ENCODE measurements at regions not wholly inside any gene's neighbourhood (a gene's known extent, or its start where the extent isn't known, plus 50 kb on each side); places are given as distances from the start of the nearest gene placed in this dataset.

- no peak for TF ChIP-seq CTCF (IDR thresholded peaks at IDR 0.05)
- ATAC-seq (no peak), DNase-seq (no peak)
- intact Hi-C loops (cut with DNase I, micrococcal nuclease), result no loop called here
- H3K4me1 ChIP-seq (ENCODE audit: low read depth), result no peaks in the 10 kb centered on the region
- H3K36me3 ChIP-seq (ENCODE audit: low read depth), result no peaks in the 10 kb centered on the region
- H3K4me3 ChIP-seq, result no peak overlapping the region
- no peaks in the 10 kb centered on the region for H3K9me3 ChIP-seq
Observed at GRCh38 chr9:21605489-21605931, 123.4 kb upstream of the IFNE start.

GRCh38 chr9:21607576-21607975 lies 125.5 kb upstream of the IFNE start:
- Histone ChIP-seq H3K4me3 (no peak overlapping the region), H3K9me3 (no peaks in the 10 kb centered on the region), H3K4me1 (ENCODE audit: low read depth) (no peaks in the 10 kb centered on the region), H3K36me3 (ENCODE audit: low read depth) (no peaks in the 10 kb centered on the region)
- intact Hi-C loops (cut with DNase I, micrococcal nuclease), result no loop called here
- TF ChIP-seq CTCF (IDR thresholded peaks at IDR 0.05), result no peak
- DNase-seq (no peak), ATAC-seq (no peak)

GRCh38 chr9:21608200-21608599 lies 126.1 kb upstream of the IFNE start:
- intact Hi-C loops (cut with DNase I, micrococcal nuclease), result no loop called here
- no peak for ATAC-seq
- no peak overlapping the region for H3K4me3 ChIP-seq
- no peaks in the 10 kb centered on the region for H3K4me1 ChIP-seq (ENCODE audit: low read depth)
- TF ChIP-seq CTCF (IDR thresholded peaks at IDR 0.05), result no peak
- no peaks in the 10 kb centered on the region for H3K9me3 ChIP-seq
- DNase-seq, result no peak
- no peaks in the 10 kb centered on the region for H3K36me3 ChIP-seq (ENCODE audit: low read depth)

- no peak for ATAC-seq
- intact Hi-C loops (cut with DNase I, micrococcal nuclease), result no loop called here
Observed at GRCh38 chr9:21609506-21609905, 127.4 kb upstream of the IFNE start.

GRCh38 chr9:21611891-21612290 lies 129.8 kb upstream of the IFNE start:
- Histone ChIP-seq H3K36me3 (ENCODE audit: low read depth) (no peaks in the 10 kb centered on the region), H3K9me3 (no peaks in the 10 kb centered on the region), H3K4me3 (no peak overlapping the region), H3K4me1 (ENCODE audit: low read depth) (no peaks in the 10 kb centered on the region)
- no peak for TF ChIP-seq CTCF (IDR thresholded peaks at IDR 0.05)
- intact Hi-C loops (cut with DNase I, micrococcal nuclease), result no loop called here
- DNase-seq (no peak), ATAC-seq (no peak)

More at GRCh38 chr9:21609506-21609905, 127.4 kb upstream of the IFNE start:
- no peak for TF ChIP-seq CTCF (IDR thresholded peaks at IDR 0.05)
- no peak for DNase-seq
- no peaks in the 10 kb centered on the region for H3K9me3 ChIP-seq
- no peaks in the 10 kb centered on the region for H3K36me3 ChIP-seq (ENCODE audit: low read depth)
- H3K4me1 ChIP-seq (ENCODE audit: low read depth), result no peaks in the 10 kb centered on the region
- H3K4me3 ChIP-seq, result no peak overlapping the region

GRCh38 chr9:21615018-21615417 lies 132.9 kb upstream of the IFNE start:
- no peaks in the 10 kb centered on the region for H3K4me1 ChIP-seq (ENCODE audit: low read depth)
- no peaks in the 10 kb centered on the region for H3K9me3 ChIP-seq
- H3K36me3 ChIP-seq (ENCODE audit: low read depth), result no peaks in the 10 kb centered on the region
- DNase-seq (no peak), ATAC-seq (no peak)
- no peak for TF ChIP-seq CTCF (IDR thresholded peaks at IDR 0.05)
- intact Hi-C loops (cut with DNase I, micrococcal nuclease), result no loop called here
- H3K4me3 ChIP-seq, result no peak overlapping the region

Measured in mucosa of descending colon (tissue), 3 donors.